ENCODE measurements at regions not wholly inside any gene's neighbourhood (a gene's known extent, or its start where the extent isn't known, plus 50 kb on each side); places are given as distances from the start of the nearest gene placed in this dataset.

GRCh38 chr10:61179771-61180170, 235.8 kb upstream of the RHOBTB1 start:
- no peak overlapping the region for H2AFZ ChIP-seq (ENCODE audit: control insufficient read depth, low read length)
- H4K20me1 ChIP-seq (ENCODE audit: control insufficient read depth, extremely low read depth, insufficient read depth, low read length), result no peaks in the 10 kb centered on the region
- H3K9ac ChIP-seq (ENCODE audit: control insufficient read depth, extremely low read depth, insufficient read depth, low read length), result no peak overlapping the region
- no peaks in the 10 kb centered on the region for H3K79me2 ChIP-seq (ENCODE audit: control insufficient read depth, insufficient read depth, low read length)
- no peaks in the 10 kb centered on the region for H3K9me1 ChIP-seq (ENCODE audit: control insufficient read depth, extremely low read depth, insufficient read depth, low read length)
- H3K4me2 ChIP-seq (ENCODE audit: control insufficient read depth, extremely low read depth, insufficient read depth, low read depth, low read length), result no peak overlapping the region
- H3K4me3 ChIP-seq (ENCODE audit: control insufficient read depth in 2 of 3, extremely low read depth in 1 of 3, insufficient read depth in 2 of 3, low read depth in 1 of 3, low read length in 3 of 3), result no peak overlapping the region
- DNase-seq (ENCODE audit: low read depth, low spot score), result no peak
- no peaks in the 10 kb centered on the region for H3K27me3 ChIP-seq (ENCODE audit: control insufficient read depth, extremely low read depth, insufficient read depth, low read length)
- no peaks in the 10 kb centered on the region for H3K36me3 ChIP-seq (ENCODE audit: control insufficient read depth in 2 of 2, extremely low read depth in 1 of 2, insufficient read depth in 2 of 2, low read length in 2 of 2)
- no peaks in the 10 kb centered on the region for H3K9me3 ChIP-seq (ENCODE audit: control insufficient read depth, low read depth, low read length)
- no peak for TF ChIP-seq EZH2 (IDR thresholded peaks at IDR 0.05; ENCODE audit: low read length)
- TF ChIP-seq, protein P1, sequence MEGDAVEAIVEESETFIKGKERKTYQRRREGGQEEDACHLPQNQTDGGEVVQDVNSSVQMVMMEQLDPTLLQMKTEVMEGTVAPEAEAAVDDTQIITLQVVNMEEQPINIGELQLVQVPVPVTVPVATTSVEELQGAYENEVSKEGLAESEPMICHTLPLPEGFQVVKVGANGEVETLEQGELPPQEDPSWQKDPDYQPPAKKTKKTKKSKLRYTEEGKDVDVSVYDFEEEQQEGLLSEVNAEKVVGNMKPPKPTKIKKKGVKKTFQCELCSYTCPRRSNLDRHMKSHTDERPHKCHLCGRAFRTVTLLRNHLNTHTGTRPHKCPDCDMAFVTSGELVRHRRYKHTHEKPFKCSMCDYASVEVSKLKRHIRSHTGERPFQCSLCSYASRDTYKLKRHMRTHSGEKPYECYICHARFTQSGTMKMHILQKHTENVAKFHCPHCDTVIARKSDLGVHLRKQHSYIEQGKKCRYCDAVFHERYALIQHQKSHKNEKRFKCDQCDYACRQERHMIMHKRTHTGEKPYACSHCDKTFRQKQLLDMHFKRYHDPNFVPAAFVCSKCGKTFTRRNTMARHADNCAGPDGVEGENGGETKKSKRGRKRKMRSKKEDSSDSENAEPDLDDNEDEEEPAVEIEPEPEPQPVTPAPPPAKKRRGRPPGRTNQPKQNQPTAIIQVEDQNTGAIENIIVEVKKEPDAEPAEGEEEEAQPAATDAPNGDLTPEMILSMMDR (optimal IDR thresholded peaks at IDR 0.05 in 1 of 3, IDR thresholded peaks at IDR 0.05 in 1 of 3, conservative IDR thresholded peaks at IDR 0.05 in 1 of 3; ENCODE audit: extremely low read depth in 1 of 3, insufficient read depth in 2 of 3, low read length in 3 of 3), result no peak
- dilution Hi-C loops (cut with MboI; ENCODE audit: extremely low pct_ligation_motif_present, low sequenced_read_pairs), result no loop called here
- no peak overlapping the region for H3K27ac ChIP-seq (ENCODE audit: control insufficient read depth, insufficient read depth, low read length)
- no peak for FAIRE-seq
- H3K4me1 ChIP-seq (ENCODE audit: control insufficient read depth, extremely low read depth, insufficient read depth, low read length), result no peaks in the 10 kb centered on the region

GRCh38 chr10:61176424-61176823, 232.4 kb upstream of the RHOBTB1 start:
- no peaks in the 10 kb centered on the region for H3K79me2 ChIP-seq (ENCODE audit: control insufficient read depth, insufficient read depth, low read length)
- DNase-seq (ENCODE audit: low read depth, low spot score), result no peak
- H3K4me3 ChIP-seq (ENCODE audit: control insufficient read depth in 2 of 3, extremely low read depth in 1 of 3, insufficient read depth in 2 of 3, low read depth in 1 of 3, low read length in 3 of 3), result no peak overlapping the region
- H3K27ac ChIP-seq (ENCODE audit: control insufficient read depth, insufficient read depth, low read length), result no peak overlapping the region
- H3K4me1 ChIP-seq (ENCODE audit: control insufficient read depth, extremely low read depth, insufficient read depth, low read length), result no peaks in the 10 kb centered on the region
- no peak for TF ChIP-seq EZH2 (IDR thresholded peaks at IDR 0.05; ENCODE audit: low read length)
- TF ChIP-seq, protein P1 (optimal IDR thresholded peaks at IDR 0.05 in 1 of 3, IDR thresholded peaks at IDR 0.05 in 1 of 3, conservative IDR thresholded peaks at IDR 0.05 in 1 of 3; ENCODE audit: extremely low read depth in 1 of 3, insufficient read depth in 2 of 3, low read length in 3 of 3), result no peak
- no peak overlapping the region for H2AFZ ChIP-seq (ENCODE audit: control insufficient read depth, low read length)
- H3K27me3 ChIP-seq (ENCODE audit: control insufficient read depth, extremely low read depth, insufficient read depth, low read length), result no peaks in the 10 kb centered on the region
- no peak overlapping the region for H3K9ac ChIP-seq (ENCODE audit: control insufficient read depth, extremely low read depth, insufficient read depth, low read length)
- dilution Hi-C loops (cut with MboI; ENCODE audit: extremely low pct_ligation_motif_present, low sequenced_read_pairs), result no loop called here
- no peaks in the 10 kb centered on the region for H3K9me3 ChIP-seq (ENCODE audit: control insufficient read depth, low read depth, low read length)
- H4K20me1 ChIP-seq (ENCODE audit: control insufficient read depth, extremely low read depth, insufficient read depth, low read length), result no peaks in the 10 kb centered on the region
- no peaks in the 10 kb centered on the region for H3K36me3 ChIP-seq (ENCODE audit: control insufficient read depth in 2 of 2, extremely low read depth in 1 of 2, insufficient read depth in 2 of 2, low read length in 2 of 2)
- H3K4me2 ChIP-seq (ENCODE audit: control insufficient read depth, extremely low read depth, insufficient read depth, low read depth, low read length), result no peak overlapping the region
- H3K9me1 ChIP-seq (ENCODE audit: control insufficient read depth, extremely low read depth, insufficient read depth, low read length), result no peaks in the 10 kb centered on the region
- no peak for FAIRE-seq

Measured in keratinocyte (primary cell).